Upper lobe of left lung (tissue), 6 donors: ENCODE measurements at regions not wholly inside any gene's neighbourhood (a gene's known extent, or its start where the extent isn't known, plus 50 kb on each side); places are given as distances from the start of the nearest gene placed in this dataset.

Source experiments
- ATAC-seq, 2 donors: fragments of 200-7000 bp; cut with Tn5 transposase; one replicate each; pipeline ENCODE4 v1.9.1; 2022; ENCODE audit warnings: mild to moderate bottlenecking in 2 of 2, moderate library complexity in 2 of 2; ENCODE audit not compliant: low FRiP score in 2 of 2
- DNase-seq, 2 donors: peaks; one replicate each; pipeline ENCODE4 v3.0.0-alpha.2; 2019 to 2020
- H3K27ac ChIP-seq, 4 donors: fragments of 200-600 bp; sonication (generic); one replicate each; pipeline ENCODE4 v1.5.1; 2016 to 2019
- H3K27me3 ChIP-seq, 4 donors: fragments of 200-600 bp; sonication (generic); one replicate each; pipeline ENCODE4 v1.5.1; 2017 to 2019
- H3K36me3 ChIP-seq, 4 donors: fragments of 200-600 bp; sonication (generic); one replicate each; pipeline ENCODE4 v1.5.1; 2016 to 2019
- H3K4me1 ChIP-seq, 4 donors: fragments of 200-600 bp; sonication (generic); one replicate each; pipeline ENCODE4 v1.5.1; 2018 to 2019
- H3K4me3 ChIP-seq, 4 donors: fragments of 200-600 bp; sonication (generic); one replicate each; pipeline ENCODE4 v1.5.1; 2017 to 2019; ENCODE audit warnings: mild to moderate bottlenecking in 2 of 4, moderate library complexity in 1 of 4
- H3K9me3 ChIP-seq, 4 donors: fragments of 200-600 bp; sonication (generic); one replicate each; pipeline ENCODE4 v1.5.1; 2018 to 2019
- EP300 ChIP-seq, 4 donors: sonication (generic); formaldehyde crosslinking; IDR thresholded peaks; one replicate each; pipeline ENCODE4 v1.5.1; 2017; ENCODE audit warnings: antibody characterized with exemption in 4 of 4, control low read depth in 2 of 4
- POLR2A ChIP-seq, 4 donors: fragments of 450-650 bp; IDR thresholded peaks; one replicate each; pipeline ENCODE4 v1.5.1; 2016 to 2017; ENCODE audit warnings: antibody characterized with exemption in 4 of 4, mild to moderate bottlenecking in 2 of 4
- POLR2AphosphoS5 ChIP-seq, 2 donors: sonication (generic); formaldehyde crosslinking; IDR thresholded peaks; one replicate each; pipeline ENCODE4 v1.5.1; 2017; ENCODE audit warnings: antibody characterized with exemption in 2 of 2
- WGBS, 2 donors: methylation state at CpG; one replicate each; pipeline ENCODE4 v1.1.5; 2017 to 2018; 5-methylcytosine and 5-hydroxymethylcytosine counted together
- TF ChIP-seq, protein P1 (sequence below), 6 experiments: fragments of 450-650 bp in 4 of 6; fragments of 200-600 bp in 2 of 6; sonication (generic) in 2 of 6; IDR thresholded peaks; one replicate each; pipeline ENCODE4 v1.5.1; 2016 to 2019; ENCODE audit warnings: antibody characterized with exemption in 6 of 6
- donor health status: DM: no; HTN: no; CAD: no; lungs with moderate emphysema.
- donor health status: DM: no; HTN: yes; CAD: no; lungs with severe emphysema.

DNA sequence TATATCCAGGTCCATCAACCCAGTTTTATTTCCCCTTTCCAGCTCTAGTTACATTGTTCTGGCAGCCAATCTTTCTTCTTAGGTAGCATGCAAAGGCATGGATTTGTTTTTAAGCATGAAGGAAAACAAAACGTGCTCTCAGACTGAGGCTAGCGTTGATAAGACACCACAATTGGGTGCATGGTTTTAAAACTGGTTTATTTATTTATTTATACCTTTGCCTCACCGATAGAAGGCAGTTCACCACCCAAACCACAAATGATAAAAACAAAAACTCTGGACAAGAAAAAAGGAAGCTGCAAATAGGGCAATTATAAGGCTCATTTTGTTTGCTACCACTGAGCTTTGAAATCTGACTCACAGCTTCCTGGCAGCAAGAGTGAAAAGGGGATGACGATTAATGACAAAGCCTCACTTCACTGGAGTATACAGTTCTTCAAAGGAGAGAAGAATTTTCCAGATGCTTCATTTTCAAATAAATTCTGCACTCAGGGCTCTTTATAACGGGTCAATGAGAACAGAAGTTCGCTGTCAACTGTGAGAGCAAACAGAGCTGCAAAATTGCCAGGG is 278.4 kb upstream of the IRX5 start:
- WGBS, 2 donors = 49 to 53% methylated on average over 6 of the region's 6 CpGs
- peaks cover 10 to 50% (median 20%) of the 10 kb centered on the region in 4 donors for H3K4me1 ChIP-seq
- TF ChIP-seq, protein P1, sequence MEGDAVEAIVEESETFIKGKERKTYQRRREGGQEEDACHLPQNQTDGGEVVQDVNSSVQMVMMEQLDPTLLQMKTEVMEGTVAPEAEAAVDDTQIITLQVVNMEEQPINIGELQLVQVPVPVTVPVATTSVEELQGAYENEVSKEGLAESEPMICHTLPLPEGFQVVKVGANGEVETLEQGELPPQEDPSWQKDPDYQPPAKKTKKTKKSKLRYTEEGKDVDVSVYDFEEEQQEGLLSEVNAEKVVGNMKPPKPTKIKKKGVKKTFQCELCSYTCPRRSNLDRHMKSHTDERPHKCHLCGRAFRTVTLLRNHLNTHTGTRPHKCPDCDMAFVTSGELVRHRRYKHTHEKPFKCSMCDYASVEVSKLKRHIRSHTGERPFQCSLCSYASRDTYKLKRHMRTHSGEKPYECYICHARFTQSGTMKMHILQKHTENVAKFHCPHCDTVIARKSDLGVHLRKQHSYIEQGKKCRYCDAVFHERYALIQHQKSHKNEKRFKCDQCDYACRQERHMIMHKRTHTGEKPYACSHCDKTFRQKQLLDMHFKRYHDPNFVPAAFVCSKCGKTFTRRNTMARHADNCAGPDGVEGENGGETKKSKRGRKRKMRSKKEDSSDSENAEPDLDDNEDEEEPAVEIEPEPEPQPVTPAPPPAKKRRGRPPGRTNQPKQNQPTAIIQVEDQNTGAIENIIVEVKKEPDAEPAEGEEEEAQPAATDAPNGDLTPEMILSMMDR (IDR thresholded peaks at IDR 0.05) = no peak
- TF ChIP-seq POLR2A (IDR thresholded peaks at IDR 0.05) = no peak
- TF ChIP-seq EP300 (IDR thresholded peaks at IDR 0.05) = no peak
- no peak for TF ChIP-seq POLR2AphosphoS5 (IDR thresholded peaks at IDR 0.05)
- no peaks in the 10 kb centered on the region for H3K36me3 ChIP-seq
- H3K27me3 ChIP-seq = no peaks in the 10 kb centered on the region
- peak overlapping the region in 1 of 4 donors; percentile 49 for H3K27ac ChIP-seq
- no peak overlapping the region for H3K4me3 ChIP-seq
- ATAC-seq (no peak), DNase-seq (no peak)
- no peaks in the 10 kb centered on the region for H3K9me3 ChIP-seq

- H3K9me3 ChIP-seq = no peaks in the 10 kb centered on the region
- TF ChIP-seq EP300 (IDR thresholded peaks at IDR 0.05) (no peak), POLR2A (IDR thresholded peaks at IDR 0.05) (peak in 1 of 4 donors; percentile 38)
- H3K27ac ChIP-seq = peak overlapping the region in 3 of 4 donors; percentile 49 to 74 (median 72)
- H3K4me3 ChIP-seq = no peak overlapping the region
- no peaks in the 10 kb centered on the region for H3K27me3 ChIP-seq
- 51 to 58% methylated on average over 19 of the region's 19 CpGs for WGBS, 2 donors
- no peaks in the 10 kb centered on the region for H3K36me3 ChIP-seq
- DNase-seq (peak in 1 of 2 donors; percentile 75), ATAC-seq (peak; percentile 24 to 82)
- peaks cover 10 to 57% (median 20%) of the 10 kb centered on the region in 4 donors for H3K4me1 ChIP-seq
Measured at GRCh38 chr16:54651440-54652195, 279.0 kb upstream of the IRX5 start.

DNA sequence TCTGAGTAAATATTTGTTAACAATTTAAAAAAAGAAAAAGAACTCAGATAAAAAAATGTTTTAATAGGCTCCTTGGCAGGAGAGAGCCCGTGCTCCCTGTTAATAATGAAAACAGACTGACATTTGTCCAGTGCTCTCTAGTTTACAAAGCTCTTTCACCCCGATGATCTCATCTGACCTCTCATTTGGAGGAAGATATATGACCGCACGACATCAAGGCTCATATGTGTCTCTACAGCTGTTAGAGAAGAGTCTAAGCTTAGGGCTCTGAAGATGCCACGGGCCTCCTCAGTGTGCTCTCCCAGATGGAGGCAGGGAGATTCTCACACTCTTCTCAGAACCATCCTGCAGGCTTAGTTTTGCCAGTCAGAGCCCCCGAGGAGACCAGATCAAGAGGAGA is 280.8 kb upstream of the IRX5 start:
- Histone ChIP-seq H3K27me3 (no peaks in the 10 kb centered on the region), H3K36me3 (no peaks in the 10 kb centered on the region), H3K9me3 (no peaks in the 10 kb centered on the region), H3K4me1 (peaks cover 0 to 53% (median 9%) of the 10 kb centered on the region in 4 donors), H3K27ac (peak overlapping the region in 1 of 4 donors; percentile 67), H3K4me3 (no peak overlapping the region)
- WGBS, 2 donors = 58 to 59% methylated on average over 6 of the region's 6 CpGs
- TF ChIP-seq POLR2AphosphoS5 (IDR thresholded peaks at IDR 0.05) (no peak), EP300 (IDR thresholded peaks at IDR 0.05) (no peak), POLR2A (IDR thresholded peaks at IDR 0.05) (no peak)
- TF ChIP-seq, protein P1 (IDR thresholded peaks at IDR 0.05) = no peak
- ATAC-seq (no peak), DNase-seq (no peak)

- TF ChIP-seq POLR2AphosphoS5 (IDR thresholded peaks at IDR 0.05) (no peak), POLR2A (IDR thresholded peaks at IDR 0.05) (no peak), EP300 (IDR thresholded peaks at IDR 0.05) (no peak)
- TF ChIP-seq, protein P1 (IDR thresholded peaks at IDR 0.05) = no peak
- no peak overlapping the region for H3K4me3 ChIP-seq
- H3K4me1 ChIP-seq = peaks cover 0 to 46% (median 1%) of the 10 kb centered on the region in 4 donors
- no peak for ATAC-seq
- DNase-seq = no peak
- H3K27ac ChIP-seq = peak overlapping the region in 1 of 4 donors; percentile 30
- H3K27me3 ChIP-seq = no peaks in the 10 kb centered on the region
- H3K9me3 ChIP-seq = no peaks in the 10 kb centered on the region
- 74 to 90% methylated on average over 10 of the region's 10 CpGs for WGBS, 2 donors
- H3K36me3 ChIP-seq = no peaks in the 10 kb centered on the region
Measured at GRCh38 chr16:54648575-54648974, 282.1 kb upstream of the IRX5 start.

DNA sequence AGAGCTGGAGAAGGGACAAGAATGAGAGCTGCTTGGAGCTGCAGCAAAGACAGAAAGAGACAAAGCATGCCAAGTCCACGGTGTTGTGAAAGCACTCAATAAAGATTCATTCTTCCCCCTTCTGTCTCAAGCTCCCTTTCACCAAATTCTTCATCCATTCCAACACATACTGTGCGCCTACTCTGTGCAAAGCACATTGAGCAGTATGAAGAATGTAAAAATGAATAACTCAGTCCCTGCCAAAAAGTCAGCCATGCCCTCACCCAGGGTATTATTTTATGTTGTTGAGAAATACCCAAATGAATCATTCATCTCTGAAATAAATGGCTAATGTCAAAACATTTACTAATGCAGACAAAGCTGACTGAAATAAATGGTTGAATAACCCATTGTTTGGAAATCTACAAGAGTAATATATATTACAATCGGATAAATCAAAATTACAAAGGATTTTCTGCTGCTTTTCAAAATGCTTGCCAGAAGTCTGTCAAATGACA is 282.9 kb upstream of the IRX5 start:
- no peaks in the 10 kb centered on the region for H3K27me3 ChIP-seq
- H3K9me3 ChIP-seq = no peaks in the 10 kb centered on the region
- DNase-seq (no peak), ATAC-seq (no peak)
- no peaks in the 10 kb centered on the region for H3K36me3 ChIP-seq
- TF ChIP-seq POLR2A (IDR thresholded peaks at IDR 0.05) = no peak
- TF ChIP-seq, protein P1 (IDR thresholded peaks at IDR 0.05) = no peak
- TF ChIP-seq POLR2AphosphoS5 (IDR thresholded peaks at IDR 0.05) = no peak
- no peak for TF ChIP-seq EP300 (IDR thresholded peaks at IDR 0.05)
- peak overlapping the region in 2 of 4 donors; percentile 25 to 66 for H3K27ac ChIP-seq
- WGBS, 2 donors = 37 to 44% methylated on average over 3 of the region's 3 CpGs
- H3K4me3 ChIP-seq = no peak overlapping the region
- H3K4me1 ChIP-seq = peaks cover 0 to 46% (median 1%) of the 10 kb centered on the region in 4 donors
